Urinary bladder (tissue), 3 donors: ENCODE measurements at regions not wholly inside any gene's neighbourhood (a gene's known extent, or its start where the extent isn't known, plus 50 kb on each side); places are given as distances from the start of the nearest gene placed in this dataset.
"Not testable (repeated sequence)": the region's sequence is repeated elsewhere in the genome, so short reads cannot be mapped to it uniquely, and the experiment has no call there.

Experiments
- DNase-seq: peaks from one replicate; pipeline ENCODE4 v3.0.0-alpha.2; 2015; ENCODE audit errors: extremely low spot score
- H3K27ac ChIP-seq: one replicate; pipeline ENCODE4 v1.5.1; 2013; ENCODE audit warnings: low read depth, mild to moderate bottlenecking, moderate library complexity
- H3K36me3 ChIP-seq: one replicate; pipeline ENCODE4 v1.6.1; 2013; ENCODE audit warnings: mild to moderate bottlenecking, moderate library complexity; ENCODE audit not compliant: insufficient read depth
- H3K4me1 ChIP-seq: one replicate; pipeline ENCODE4 v1.6.1; 2013; ENCODE audit warnings: mild to moderate bottlenecking, moderate library complexity; ENCODE audit not compliant: insufficient read depth
- H3K4me3 ChIP-seq: one replicate; pipeline ENCODE4 v1.5.1; 2013; ENCODE audit warnings: low read depth, low read length
- WGBS: extraction: QIAGEN DNeasy Blood & Tissue Kit; methylation state at CpG from one replicate; pipeline ENCODE4 v1.1.7; 2013; 5-methylcytosine and 5-hydroxymethylcytosine counted together
- donor health status: healthy with polysubstance abuse.
- donor health status: healthy.

DNA sequence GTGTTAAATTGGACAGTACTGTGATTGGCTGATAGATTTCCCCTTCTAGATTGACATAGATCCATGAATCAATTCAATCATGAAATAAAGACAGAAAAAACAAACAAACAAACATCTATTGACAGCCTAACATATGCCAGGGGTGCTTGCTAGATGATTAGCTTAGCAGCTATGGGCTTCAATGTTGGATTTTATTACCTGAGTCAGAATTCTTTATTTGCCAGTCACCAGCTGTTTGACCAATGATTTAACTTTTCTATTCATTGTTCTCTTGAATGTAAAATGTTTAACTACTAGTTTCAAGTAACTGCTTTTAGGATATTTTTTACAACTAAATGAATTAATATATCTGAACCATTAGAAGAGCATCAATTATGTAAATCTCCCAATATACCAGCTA is 901.3 kb upstream of the CITED2 start:
- Histone ChIP-seq H3K4me1 (no peaks in the 10 kb centered on the region), H3K4me3 (no peak overlapping the region), H3K36me3 (no peaks in the 10 kb centered on the region), H3K27ac (no peak overlapping the region)
- DNase-seq: no peak

DNA sequence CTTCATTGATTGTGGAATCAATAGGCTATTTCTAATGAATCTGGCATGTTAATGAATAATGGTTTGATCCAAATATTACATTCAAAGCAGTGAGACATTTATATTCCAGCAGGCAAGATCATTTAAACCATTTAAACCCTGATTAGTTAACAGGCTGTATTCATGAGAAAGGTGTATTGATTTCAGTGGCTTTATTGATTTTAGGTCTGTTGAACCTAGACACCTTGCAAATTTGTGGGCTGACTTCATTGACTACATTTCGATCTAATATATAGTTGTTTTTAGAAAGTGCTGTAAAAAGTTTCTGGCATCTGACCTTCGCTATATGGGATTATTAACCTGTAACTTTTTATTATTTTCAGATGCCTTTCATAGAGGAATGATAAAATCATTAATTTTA is 900.1 kb upstream of the CITED2 start:
- Histone ChIP-seq H3K4me3 (no peak overlapping the region), H3K4me1 (no peaks in the 10 kb centered on the region), H3K27ac (no peak overlapping the region), H3K36me3 (no peaks in the 10 kb centered on the region)
- WGBS: 95% methylated on average over 2 of the region's 2 CpGs
- DNase-seq: no peak

DNA sequence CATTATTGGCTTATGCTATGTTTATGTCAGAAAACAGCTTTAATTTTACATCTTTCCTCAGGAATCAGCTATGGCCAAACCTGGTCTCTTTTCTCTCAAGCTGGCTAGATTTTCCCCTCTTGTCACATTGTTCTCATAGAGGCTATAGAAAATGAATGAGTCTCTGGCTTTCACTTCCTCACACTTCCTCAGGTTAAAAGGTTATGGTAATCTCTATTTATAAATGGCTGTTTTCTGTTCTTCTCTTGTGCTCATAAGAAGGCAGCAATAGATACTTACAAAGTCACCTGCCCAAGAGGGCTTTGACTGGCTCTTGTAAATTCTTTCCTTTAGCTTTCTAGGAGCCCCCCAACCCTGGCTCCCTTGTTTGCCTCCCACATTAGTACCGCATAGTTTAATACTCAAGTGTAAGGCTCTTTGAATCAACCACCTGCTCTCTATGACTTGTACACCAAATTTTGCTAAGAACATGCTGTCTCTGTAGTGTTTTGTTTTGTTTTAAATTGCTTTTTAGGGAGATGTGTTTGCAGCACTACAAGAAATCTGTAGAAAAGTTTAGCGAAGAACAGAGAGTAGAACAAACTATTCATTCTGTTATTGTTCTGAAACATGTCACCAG is 897.4 kb upstream of the CITED2 start:
- 80% methylated on average over 2 of the region's 2 CpGs for WGBS
- H3K4me1 ChIP-seq: no peaks in the 10 kb centered on the region
- no peak overlapping the region for H3K27ac ChIP-seq
- H3K4me3 ChIP-seq: no peak overlapping the region
- no peak for DNase-seq
- no peaks in the 10 kb centered on the region for H3K36me3 ChIP-seq

DNA sequence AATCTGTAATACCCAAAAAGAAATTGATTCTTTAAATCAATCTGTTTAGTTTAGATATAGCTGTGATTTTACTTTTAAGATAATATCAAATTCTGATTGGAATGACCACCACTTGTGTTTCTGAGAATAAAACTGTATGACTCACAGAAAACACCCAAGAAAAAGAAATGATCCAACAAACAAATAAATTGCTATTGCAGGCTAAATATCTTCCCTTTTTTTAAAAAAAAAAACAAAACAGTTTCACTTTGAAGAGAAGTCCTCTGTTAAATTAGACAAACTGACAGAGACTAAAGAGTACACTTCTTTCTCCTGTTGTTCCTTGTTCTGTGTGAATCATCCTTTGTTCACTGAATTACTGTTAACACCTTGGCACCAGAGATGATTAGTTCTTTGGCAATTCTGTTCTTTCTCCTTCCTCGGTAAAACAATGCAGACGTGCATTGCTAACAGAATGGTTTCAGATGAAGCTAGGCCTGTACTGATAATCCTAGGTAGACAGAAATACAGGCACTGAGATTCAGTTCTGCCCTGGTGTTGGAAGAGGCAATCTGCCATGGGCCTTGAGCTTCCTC is 895.2 kb upstream of the CITED2 start:
- WGBS: 84% methylated on average over 2 of the region's 2 CpGs
- H3K27ac ChIP-seq: no peak overlapping the region

DNA sequence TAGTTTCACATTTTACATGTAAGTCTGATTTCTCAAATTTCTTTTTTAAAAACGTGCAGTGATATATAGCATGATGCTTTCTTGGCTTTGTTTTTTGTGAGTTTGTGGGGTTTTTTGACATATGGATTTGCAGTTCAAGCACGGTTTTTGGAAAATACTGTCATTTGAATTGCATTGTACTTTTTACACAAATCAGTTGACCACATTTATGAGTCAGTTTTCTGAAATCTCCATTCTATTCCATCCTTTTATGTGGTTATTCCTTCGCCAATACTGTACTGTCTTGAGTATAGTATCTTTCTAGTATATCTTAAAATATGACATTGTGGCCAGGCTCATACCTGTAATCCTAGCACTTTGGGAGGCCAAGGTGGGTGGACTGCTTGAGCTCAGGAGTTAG is 890.0 kb upstream of the CITED2 start:
- H3K36me3 ChIP-seq: no peaks in the 10 kb centered on the region
- H3K27ac ChIP-seq: no peak overlapping the region
- no peaks in the 10 kb centered on the region for H3K4me1 ChIP-seq
- WGBS: 89% methylated on average over 3 of the region's 3 CpGs
- no peak for DNase-seq
- H3K4me3 ChIP-seq: no peak overlapping the region

More for the DNA sequence above, 895.2 kb upstream of the CITED2 start:
- no peak for DNase-seq
- H3K36me3 ChIP-seq: no peaks in the 10 kb centered on the region
- H3K4me3 ChIP-seq: no peak overlapping the region
- no peaks in the 10 kb centered on the region for H3K4me1 ChIP-seq

DNA sequence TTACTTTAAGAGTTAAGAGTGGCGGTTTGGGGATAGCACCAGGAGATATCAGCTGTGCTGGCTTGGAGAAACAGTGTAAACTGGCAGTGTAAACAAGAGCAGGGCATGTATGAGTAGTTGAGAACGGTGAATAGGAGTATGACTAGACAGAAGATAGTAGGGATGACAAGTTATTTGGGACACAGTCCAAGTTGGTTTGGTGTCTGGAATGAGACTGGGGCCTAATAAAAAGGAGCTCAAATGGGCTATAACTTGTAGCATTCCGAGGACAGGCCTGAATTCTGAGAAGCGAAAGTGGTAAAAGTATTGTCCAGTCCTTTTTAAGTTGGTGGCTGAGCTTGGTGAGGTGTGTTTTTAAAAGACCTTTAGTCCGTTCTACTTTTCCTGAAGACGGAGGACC is 883.9 kb upstream of the CITED2 start:
- not testable (repeated sequence) for DNase-seq, H3K27ac ChIP-seq, H3K36me3 ChIP-seq, H3K4me1 ChIP-seq, H3K4me3 ChIP-seq
- 62% methylated on average over 4 of the region's 6 CpGs for WGBS

DNA sequence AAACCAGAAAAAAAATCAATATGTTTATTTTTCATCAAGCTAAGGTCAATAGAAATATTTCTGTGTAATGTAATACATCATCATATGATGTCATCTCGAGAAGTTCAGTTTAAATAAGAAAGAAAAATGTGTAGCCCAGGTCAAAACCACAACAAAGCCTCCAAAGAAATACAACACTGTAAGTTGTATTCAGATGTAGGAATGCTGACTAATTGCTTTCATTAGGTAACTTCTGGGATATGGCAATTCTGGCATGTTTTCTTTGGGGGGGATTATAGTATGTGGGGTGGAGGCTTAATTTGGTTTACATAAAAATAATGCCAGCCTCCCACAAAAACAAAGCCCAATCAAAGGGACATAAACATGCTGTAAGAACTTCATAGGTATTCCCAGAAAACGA is 881.8 kb upstream of the CITED2 start:
- Histone ChIP-seq H3K4me1 (no peaks in the 10 kb centered on the region), H3K27ac (no peak overlapping the region), H3K36me3 (no peaks in the 10 kb centered on the region), H3K4me3 (no peak overlapping the region)
- DNase-seq: no peak
- 94% methylated on average over 2 of the region's 2 CpGs for WGBS

DNA sequence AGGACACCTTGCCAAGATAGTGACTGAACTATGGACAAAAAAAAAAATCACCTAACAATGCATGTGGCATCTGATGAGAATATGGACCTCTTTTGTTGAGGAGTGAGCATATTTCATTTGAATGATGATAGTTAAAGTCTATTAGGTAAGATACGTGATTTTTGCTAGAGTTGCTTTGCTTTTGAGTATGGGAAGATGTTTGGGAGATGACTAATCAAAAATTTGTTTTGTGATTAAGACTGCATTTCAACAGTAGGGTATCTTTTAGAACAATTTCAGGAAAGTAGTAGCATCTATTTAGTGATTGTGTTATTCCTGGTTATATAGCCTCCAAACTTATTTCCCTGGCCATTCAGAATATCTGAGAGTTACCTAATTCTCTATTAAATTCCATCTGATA is 878.6 kb upstream of the CITED2 start:
- 85% methylated on average over 1 of the region's 1 CpG for WGBS
- Histone ChIP-seq H3K27ac (no peak overlapping the region), H3K36me3 (no peaks in the 10 kb centered on the region), H3K4me3 (no peak overlapping the region), H3K4me1 (no peaks in the 10 kb centered on the region)
- no peak for DNase-seq

DNA sequence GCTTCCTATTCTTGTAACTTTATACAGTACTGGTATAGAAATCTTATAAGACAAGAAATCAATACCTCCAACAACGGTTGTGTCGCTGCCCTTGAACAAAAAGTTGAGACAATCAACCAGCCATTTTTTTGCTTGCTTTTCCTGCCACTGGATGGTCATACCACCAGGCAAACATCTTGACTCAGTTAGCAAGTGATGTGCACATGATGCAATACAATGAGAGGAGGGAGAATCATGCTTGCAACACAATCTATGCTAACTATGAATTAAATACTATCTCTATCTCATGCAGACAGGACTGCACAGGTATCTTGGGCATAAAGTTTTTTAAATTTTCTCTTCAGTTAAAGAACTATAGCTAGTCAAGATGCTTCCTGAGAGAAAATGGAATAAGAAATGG is 877.7 kb upstream of the CITED2 start:
- Histone ChIP-seq H3K27ac (no peak overlapping the region), H3K4me3 (no peak overlapping the region), H3K36me3 (no peaks in the 10 kb centered on the region), H3K4me1 (no peaks in the 10 kb centered on the region)
- no peak for DNase-seq
- 95% methylated on average over 2 of the region's 2 CpGs for WGBS

DNA sequence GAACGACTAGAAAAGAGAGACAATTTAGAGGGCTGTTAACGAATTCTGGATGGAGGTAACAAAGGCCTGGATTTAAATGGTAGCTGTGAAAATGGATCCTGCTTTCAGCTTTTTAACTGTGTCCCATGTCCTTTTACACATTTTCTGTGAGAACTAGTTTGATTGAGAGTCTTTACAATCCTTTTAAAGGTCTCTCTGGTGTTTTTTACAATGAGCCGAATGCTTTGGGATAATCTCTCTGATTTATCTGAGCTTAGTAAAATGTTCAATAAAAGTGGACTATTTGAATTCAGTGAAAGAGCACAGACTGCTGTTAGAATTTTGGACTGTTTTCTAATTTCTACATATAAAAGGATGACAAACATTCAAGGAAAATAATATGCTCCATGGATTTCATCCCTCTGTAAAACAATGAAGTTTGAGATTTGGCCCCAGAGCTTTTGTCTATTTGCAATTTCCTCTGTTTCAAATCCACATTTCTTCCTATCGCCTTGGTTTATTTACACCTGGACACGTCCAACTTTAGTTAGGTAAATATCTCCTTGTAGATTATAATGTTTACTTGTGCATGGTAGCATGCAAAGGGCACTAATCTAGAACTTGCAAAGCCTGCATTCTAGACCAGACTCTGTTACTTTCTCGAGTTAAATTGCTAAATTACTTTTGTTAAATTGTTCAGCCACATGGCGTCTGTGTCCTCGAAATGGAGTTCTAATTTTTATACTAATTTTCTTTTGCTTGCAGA is 871.0 kb upstream of the CITED2 start:
- 74% methylated on average over 8 of the region's 8 CpGs for WGBS
- no peak for DNase-seq

DNA sequence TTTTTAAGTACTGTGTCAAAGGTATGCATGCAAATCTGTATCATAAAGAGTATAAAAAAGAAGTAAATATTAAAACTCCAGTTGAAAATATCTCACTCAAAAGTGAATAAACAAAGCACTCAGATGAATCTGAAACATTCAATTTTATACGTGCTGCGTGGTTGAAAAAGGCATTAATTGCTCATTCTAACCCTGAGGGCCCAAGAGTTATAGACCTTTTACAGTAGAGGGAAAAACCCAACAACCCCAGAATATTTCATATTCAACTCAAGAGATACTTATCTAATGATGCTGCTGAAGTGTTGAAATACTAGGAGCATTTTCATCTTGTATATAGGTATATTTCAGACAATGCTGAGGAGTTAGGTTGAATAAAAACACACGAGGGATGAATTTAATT is 862.8 kb upstream of the CITED2 start:
- Histone ChIP-seq H3K36me3 (no peaks in the 10 kb centered on the region), H3K4me1 (no peaks in the 10 kb centered on the region), H3K4me3 (no peak overlapping the region), H3K27ac (no peak overlapping the region)
- WGBS: 79% methylated on average over 3 of the region's 3 CpGs
- DNase-seq: no peak

More for the DNA sequence above, 871.0 kb upstream of the CITED2 start:
- Histone ChIP-seq H3K4me1 (no peaks in the 10 kb centered on the region), H3K27ac (no peak overlapping the region), H3K4me3 (no peak overlapping the region), H3K36me3 (no peaks in the 10 kb centered on the region)

DNA sequence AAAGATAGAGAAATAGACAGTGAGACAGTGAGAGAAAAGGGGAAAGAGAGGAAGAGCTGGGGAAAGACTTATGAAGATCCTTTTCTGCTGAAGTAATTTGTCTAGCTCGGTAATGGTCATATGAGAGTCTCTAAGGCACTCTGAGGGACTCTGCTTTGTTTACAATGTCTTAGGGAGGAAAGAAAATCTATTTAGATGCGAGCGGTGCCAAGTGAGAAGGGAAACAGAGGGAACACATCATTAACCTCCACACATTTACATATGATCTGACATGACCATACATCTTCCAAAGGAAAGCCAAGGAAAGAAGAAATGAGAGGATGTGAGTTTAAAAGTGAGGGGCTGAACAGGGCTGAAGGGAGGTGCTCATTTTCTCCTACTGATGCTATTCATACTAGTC is 862.3 kb upstream of the CITED2 start:
- Histone ChIP-seq H3K4me1 (no peaks in the 10 kb centered on the region), H3K4me3 (no peak overlapping the region), H3K36me3 (no peaks in the 10 kb centered on the region), H3K27ac (no peak overlapping the region)
- 71% methylated on average over 3 of the region's 3 CpGs for WGBS
- DNase-seq: no peak

DNA sequence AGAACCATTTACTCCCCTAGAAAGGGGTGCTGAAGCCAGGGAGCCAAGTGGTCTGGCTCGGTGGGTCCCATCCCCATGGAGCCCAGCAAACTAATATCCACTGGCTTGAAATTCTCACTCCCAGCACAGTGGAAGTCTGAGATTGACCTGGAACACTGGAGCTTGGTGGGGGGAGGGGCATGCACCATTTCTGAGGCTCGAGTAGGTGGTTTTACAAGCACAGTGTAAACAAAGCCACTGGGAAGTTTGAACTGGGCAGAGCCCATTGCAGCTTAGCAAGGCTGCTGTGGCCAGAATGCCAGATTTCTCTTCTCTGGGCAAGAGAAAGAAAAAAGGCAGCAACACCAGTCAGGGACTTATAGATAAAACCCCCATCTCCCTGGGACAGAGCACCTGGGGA is 855.8 kb upstream of the CITED2 start:
- WGBS: 67% methylated on average over 2 of the region's 2 CpGs

DNA sequence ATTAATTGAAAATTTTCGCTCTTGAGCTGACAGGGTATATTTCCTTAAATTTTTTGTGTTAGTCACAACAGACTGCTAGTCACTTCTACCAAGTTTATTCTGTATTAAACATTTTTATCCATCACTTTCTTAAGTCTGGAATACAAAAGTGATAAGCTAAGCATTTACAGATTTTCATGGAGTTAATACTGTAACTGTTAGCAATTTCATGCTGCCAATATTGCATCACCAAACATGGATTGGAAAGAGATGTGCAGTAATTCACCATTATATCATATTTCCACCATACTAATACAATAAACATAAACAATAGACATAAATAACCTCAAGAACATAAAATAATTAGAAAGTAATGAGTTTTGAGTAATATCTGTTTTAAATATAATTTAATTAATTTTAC is 854.0 kb upstream of the CITED2 start:
- WGBS: 97% methylated on average over 1 of the region's 1 CpG
- Histone ChIP-seq H3K4me1 (no peaks in the 10 kb centered on the region), H3K4me3 (no peak overlapping the region), H3K36me3 (no peaks in the 10 kb centered on the region), H3K27ac (no peak overlapping the region)
- DNase-seq: no peak

More for the DNA sequence above, 855.8 kb upstream of the CITED2 start:
- H3K36me3 ChIP-seq: no peaks in the 10 kb centered on the region
- no peak overlapping the region for H3K27ac ChIP-seq
- H3K4me3 ChIP-seq: no peak overlapping the region
- H3K4me1 ChIP-seq: no peaks in the 10 kb centered on the region
- no peak for DNase-seq
